NCI-H1105 treated with DMSO at 0.1 percent for 48 hours (cell line): ENCODE measurements at regions not wholly inside any gene's neighbourhood (a gene's known extent, or its start where the extent isn't known, plus 50 kb on each side); places are given as distances from the start of the nearest gene placed in this dataset.

Source experiments
- DNase-seq: peaks from one replicate; lab custom pipeline; 2025; lab: John Stamatoyannopoulos, UW

DNA sequence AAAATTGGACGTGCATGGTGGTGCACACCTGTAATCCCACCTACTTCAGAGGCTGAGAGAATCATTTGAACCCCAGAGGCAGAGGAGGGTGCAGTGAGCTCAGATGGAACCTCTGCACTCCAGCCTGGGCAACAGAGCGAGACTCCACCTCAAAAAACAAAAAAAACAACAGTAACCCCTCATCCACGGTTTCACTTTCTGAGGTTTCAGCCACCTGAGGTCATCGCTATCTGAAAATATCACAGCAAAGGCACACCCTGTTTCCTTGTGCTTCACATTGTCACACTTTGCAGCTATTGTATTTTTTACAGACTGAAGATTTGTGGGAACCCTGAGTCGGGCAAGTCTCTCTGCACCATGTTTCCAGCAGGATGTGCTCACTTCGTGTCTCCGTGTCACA lies 54.1 kb upstream of the FOXQ1 start:
- no peak for DNase-seq

DNA sequence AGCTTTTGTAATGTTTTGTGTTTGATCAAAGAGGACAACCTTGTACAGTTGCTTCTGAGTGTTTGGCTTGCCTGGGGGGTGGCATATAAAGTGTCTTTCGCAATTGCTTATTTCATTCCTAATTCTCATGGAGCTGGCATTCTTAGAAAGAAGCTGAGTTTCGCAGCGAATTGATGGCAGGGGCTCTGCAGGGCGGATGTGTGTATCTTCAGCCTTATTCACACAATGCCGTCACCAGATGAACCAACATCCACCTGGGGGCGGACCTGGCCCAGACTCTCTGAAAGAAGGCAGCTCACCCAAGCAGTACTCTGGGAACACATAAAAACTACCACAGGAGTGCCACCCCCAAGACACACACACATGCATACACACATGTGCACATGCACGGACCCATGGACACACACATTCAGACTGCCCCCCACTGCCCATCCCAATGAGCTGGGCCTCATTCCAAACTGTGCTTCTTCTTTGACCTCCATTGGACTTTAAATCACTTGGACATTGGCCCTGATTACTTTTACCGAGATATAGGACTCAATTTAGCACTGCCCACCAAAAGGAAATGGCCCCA lies 55.4 kb upstream of the FOXQ1 start:
- DNase-seq = no peak

DNA sequence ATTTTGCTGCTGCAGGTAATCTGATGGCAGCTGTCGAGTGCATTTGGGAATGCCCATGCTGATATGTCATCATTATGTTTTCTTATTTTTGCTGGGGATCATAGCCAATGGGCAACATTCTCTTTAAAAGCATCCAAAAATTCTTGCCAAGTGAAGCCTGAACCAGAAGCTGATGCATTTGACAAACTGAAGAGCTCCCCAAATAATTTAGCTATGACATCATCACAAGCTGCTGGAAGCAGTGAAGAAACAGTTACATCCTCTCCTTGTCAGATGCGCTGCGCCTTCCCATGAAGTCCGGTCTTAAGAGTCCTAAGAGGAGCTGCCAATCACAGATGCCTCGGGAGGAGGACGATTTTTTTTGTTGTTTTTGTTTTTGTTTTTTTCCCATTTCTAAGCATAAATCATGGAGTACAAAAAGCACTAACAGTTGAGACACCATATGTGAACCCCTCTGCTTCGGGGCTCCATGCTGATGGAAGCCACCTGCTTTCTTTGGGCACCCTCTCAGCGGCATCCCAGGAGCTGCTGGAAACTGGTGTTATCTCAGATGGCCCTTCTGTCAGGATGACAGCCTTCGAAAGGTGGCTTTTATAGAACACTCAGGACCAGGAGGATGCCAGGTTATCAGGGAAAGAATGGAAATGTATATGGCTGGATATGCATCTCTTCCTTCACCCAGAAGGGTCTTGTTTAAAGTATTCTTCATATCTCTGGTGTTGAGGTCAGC lies 56.1 kb upstream of the FOXQ1 start:
- DNase-seq = no peak

DNA sequence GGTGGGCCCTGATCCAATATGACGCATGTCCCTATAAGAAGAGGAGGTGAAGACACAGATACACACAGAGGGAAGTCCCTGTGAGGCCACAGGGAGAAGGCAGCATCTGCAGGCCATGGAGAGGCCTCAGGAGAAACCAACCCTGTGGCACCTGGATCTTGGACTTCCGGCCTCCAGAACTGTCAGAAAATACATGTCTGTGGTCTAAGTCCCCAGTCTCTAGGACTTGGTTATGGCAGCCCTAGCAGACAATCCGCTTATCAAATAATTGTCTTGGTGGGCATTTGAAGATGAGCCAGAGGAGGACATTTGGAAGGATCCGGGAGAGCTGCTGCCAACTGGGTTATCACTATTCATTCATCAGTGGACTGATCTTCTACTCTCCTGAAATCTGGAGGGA lies 57.6 kb upstream of the FOXQ1 start:
- no peak for DNase-seq

DNA sequence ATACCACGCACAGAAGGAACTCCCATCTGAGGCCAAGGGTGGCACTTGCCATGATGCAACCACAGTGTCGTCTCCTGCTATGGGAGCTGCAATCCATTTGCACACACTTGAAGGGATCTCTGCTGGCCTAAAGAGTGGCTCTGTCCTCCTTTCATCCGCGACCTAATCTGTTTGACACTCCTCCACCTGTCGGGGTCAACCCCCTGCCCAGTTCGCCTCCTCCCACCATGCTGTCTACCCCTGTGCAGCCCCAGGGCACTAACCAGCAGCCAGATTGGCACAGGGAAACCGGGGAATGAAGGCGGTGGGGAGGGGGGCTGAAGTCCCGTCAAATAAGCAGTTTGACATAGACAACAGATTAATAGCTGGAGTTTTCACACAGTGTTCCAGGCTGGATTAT lies 58.1 kb upstream of the FOXQ1 start:
- DNase-seq = no peak

DNA sequence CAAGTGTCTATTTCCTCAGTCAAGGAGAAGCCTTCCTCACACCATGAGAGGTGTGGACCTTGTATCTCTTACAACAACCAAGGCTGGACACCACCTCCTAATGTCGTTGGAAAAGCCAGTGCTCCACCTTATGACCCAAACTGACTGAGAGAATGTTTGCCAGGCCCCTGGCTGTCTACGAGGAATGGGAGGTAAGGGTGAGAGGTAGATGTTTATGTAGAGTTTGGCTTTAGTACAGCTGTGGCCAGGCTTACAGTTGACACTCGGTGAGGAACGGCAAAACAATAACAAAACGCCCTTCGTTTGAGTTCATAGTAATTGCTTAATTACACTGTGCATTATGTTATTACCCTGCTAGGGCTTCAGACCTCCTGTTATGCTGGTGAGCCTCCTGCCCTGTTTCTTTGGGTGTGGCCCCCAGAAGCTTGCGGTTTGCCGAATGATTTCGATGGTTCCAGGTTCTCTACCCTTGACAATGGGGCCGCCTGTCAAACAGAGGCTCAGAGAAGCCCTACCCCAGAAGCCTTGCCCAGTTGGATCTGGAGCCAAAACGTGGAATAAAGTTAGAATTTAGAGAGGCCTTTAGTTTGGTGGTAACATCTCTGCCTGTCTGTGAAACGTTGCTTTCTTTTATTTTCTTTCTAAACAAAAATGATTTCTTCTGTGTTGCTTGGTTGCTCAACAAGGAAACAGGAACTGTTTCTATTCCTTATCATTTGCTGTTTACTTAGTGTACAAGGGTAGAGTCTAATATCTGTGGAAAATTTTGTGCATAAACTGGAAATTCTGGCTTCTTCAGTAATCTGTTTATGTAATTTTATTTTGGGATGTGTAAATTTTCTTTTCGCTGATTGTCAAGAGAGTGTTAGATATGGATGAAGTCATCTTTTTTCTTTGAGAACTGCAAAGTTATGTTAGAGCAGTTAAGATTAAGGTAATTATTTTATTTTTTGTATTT lies 60.4 kb upstream of the FOXQ1 start:
- DNase-seq = peak; percentile 6

DNA sequence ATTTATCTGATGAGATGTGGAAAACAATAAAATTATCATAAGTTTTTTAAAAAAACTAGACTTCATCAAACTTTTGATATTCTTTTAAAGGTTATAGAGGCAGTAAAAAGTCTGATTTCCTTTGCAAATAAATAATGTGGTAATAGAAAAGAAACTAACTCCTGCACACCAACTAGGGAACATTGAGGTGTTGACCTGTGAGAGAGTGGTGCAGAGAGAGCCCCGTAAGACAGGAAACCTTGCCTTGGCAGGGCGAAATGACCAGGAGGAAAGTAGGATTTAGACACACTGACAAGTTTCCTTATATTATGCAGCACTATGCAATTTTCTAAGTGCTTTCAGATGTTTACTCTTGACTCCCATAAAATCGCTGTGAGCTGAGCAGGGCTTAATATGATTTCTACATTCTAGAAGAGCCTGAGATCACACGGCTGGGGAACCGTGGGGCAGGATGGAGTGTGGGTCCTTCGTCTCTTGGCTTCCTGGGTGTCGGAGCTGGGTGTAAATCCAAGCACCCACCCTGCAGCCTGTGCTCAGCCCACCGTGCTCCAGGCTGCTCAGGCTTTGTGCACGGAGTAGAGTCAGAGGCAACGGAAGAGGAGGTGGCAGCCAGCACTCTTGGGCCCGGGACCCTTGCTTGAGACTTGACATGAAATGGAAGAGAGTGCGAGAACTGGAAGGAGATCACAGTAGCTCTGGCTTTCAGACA lies 61.3 kb upstream of the FOXQ1 start:
- DNase-seq = no peak

DNA sequence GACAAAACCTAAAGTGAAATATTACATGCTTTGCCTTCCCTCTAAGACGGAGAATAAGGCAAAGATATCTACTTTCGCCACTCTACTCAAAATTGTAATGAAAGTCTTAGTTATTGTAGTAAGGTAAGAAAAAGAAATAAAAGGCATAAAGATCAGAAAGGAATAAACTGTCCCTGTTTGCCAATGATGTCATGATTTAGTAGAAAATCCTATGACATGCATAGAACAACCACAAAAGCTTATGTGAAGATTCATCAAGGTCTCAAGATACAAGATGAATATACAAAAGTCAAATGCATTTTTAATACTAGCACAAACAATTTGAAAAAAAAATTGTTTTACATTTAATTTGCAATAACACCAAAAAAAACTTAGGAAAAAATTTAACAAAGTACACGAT lies 64.0 kb upstream of the FOXQ1 start:
- DNase-seq = no peak

DNA sequence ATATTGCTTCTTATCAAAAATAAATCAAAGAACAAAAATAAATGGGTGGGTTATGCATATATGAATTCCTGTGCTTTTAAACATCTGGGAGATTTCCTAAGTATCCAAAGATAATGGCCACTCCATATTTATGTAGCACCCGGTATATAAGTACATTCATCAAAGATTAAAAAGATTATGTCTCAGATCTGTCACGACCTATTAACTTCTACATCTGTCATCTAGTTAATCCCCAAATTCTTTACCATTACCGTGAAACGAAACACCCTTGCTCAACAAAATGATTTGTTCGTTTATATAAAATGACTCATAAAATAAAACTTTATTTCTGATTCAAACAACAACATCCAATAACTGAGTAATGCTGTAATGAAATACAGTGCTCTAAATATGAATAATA lies 64.8 kb upstream of the FOXQ1 start:
- no peak for DNase-seq

DNA sequence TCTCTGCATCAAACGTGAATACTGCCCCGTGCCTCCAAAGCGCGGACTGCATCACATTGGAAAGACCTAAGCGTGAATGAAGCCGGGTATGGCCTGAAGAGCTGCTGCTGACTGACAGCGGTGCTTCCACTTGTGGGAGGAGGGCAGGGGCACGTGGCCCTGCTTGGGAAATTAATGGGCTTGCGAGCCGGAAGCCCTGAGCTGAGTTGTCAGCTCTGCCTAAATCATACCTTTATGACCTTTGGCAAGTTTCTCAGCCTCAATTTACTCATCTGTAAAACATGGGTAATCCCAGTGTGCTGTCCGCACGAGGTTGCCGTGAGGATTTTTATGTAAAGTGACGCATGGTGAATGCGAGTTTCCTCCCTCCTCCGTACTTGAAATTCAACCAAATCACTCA lies 67.0 kb upstream of the FOXQ1 start:
- DNase-seq = peak; percentile 14

DNA sequence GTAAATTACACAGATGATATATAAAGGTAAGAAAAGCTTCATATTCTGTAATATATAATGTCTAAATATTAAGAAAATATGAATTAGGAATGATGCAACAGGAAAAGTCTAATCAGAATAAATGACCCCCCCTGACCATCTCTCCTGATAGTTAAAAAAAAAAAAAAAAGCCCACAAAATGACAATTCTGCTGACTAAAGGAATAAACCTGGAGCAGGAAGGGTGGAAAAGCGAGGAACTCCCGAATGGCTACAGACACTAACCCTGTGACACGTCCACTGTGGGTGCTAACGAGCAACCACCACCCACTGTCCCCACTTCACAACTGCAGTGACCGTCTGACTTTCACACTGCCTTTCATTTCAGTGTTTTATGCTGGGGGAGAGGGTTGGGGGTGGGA lies 67.6 kb upstream of the FOXQ1 start:
- no peak for DNase-seq

DNA sequence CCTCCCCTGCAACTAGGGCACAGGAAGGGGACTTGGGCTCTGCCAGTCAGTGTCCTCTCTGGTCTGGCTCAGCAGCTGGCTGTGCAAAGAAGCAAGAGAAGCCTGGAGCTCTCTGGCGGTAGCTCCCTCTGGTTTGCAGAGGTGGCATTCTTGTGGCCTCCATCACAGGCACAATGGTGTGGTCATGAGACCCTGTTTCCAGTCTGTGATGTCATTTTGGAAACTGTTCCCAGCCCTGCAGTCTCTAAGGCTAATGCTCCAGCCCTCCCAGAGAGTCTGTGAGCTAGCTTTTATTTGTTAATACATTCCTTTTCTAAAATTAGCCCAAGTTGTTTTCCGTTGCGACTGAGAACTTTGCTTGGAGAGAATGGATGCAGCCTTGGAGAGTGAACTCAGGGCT lies 69.5 kb upstream of the FOXQ1 start:
- DNase-seq = no peak

DNA sequence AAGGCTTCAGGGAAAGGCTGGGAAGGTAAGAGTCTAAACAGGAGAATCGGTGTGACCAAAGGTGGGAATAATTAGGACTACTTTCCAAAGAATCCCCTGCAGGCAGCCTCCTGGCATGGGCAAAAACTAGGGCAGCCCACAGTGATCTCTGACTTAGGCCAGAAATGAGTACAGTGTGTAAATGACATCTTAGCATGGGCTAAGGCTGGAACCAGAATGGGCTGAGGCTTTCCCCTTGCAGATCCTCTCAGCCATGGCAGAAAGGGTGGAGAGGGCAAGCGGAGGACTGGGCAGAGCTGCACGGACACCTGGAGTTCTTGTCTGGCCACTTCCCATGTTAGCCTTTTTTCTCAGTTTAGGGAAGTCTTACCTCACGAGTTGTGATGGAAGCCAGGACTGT lies 69.9 kb upstream of the FOXQ1 start:
- DNase-seq = no peak

DNA sequence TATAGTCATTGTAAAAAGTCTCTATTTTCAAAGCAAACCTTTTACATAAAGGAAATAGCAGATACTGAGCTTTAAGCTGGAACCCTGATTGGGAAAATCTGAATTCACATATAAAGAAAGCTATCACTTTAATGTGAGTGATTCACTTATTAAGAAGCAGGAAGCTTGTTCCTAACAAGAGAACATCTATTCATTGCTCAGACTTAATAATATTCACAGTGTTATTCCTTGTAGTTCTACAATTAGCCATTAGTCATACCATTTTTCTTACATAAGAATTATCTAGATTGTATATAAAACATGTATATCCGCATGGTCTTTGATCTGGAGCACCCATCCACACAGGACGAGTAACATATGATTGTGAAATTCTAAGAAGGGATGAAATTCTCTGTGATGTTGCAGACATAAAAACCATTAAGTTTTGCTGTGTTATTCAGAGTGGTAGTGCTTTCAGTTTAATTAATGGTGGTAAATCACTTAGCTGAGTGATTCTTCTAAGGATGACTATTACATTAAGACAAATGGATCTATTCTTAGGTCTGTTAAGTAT lies 71.1 kb upstream of the FOXQ1 start:
- no peak for DNase-seq

DNA sequence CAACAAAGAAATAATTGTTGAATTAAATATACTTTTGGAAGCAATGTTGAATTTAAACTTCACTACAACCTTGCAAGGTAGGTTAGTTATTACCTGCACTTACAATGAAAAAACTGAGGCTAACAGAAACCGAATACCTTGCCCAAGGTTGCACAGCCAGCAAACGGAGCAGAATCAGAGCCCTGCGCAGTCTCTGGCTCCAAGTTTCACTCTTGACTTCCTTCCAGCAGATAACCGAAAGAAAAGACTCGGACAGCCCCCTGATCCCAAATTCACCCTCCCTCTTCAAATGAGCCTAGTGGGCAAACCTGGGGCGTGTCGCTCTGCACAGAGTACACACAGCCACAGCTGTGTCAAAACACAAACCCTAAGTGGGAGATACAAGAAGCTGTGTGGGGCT lies 72.1 kb upstream of the FOXQ1 start:
- DNase-seq = no peak

DNA sequence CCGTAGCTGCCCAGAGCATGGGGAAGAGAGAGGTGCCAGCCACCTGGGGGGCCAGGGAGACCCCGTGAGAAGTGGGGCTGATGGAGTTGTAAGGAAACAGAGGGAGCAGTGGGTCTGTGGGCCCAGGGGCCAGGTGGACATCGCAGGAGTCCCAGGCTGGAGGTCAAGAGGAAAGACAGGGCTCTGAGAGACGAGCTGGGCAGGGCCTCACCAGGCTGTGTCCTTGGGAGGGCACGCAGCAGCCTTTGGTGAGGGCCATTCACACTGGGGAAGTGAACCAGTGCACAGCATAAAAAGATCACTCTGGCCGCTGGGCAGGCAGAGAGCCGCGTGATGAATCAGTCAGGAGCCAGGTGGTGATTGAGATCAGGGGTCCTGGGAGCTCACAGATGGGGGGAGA lies 73.9 kb upstream of the FOXQ1 start:
- no peak for DNase-seq

DNA sequence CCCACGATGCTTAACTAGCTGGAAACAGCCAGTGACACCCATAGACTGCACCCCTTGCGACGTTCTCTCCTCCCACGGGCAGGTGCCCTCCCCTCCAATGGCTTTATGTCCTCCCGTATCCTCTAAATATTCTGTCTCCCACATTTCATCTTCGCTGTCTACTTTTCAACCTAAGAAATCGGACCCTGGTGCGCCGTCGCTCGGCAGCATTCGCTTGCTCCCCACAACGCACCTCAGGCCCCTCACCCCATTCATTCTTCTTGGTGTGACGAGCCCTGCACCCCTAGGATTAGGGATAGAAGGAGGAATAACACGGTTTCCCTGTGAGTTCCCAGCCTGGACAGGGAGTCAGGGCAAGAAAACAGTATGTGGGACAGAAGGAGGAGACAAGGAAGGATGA lies 74.3 kb upstream of the FOXQ1 start:
- no peak for DNase-seq

DNA sequence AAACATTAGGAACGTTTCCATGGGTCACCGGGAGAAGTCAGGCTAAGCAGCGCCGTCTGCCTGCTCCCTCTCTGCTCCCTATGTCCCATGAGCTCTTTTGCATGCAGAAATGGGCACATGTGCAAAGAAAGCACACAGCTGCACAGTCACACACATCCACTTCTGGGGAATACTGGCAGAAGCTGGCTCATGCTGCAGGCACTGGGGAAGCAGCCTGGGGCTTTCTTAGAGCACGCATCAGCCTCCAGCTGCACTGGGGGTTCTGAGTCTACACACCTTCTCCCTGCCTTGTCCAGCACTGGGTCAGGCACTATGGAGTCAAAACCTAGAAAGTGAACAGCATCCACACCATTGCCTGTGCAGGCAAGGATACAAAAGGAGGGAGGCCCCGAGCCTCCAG lies 76.1 kb upstream of the FOXQ1 start:
- DNase-seq = no peak

DNA sequence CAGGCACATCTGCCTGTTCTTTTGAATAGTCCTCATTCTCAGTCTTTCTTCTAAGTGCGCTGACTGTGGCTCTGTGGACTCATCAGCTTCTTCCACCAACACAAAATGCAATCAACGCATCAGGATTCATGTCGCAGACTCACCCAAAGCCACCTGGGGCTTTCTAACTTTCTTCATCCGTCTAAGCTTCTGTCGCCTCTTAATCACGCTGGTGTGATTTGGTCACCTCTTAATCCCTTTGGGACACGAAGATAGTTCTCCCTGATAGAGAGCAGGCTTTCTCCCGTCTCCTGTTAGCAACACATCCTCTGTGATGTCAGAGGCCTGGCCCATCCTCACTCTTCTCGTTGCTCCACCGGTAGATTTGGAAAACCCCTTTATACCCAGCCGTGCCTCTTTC lies 78.0 kb upstream of the FOXQ1 start:
- DNase-seq = no peak

DNA sequence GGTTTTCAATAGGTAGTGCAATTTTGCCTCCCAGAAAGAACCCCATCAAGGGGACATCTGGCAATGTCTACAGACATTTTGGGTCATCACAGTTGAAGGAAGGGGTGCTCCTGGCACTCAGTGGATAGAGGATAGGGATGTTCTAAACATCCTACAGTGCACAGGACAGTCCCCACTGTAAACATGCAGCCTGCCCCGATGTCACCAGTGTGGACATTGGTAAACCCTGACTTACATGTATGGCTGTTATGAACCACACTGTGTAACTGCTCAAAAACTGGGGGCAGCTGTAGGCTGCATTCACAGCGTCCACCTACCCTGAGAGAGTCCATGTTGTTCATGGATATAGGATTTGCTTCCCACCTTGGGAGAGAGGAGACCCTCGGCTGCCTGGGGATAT lies 79.3 kb upstream of the FOXQ1 start:
- DNase-seq = no peak

DNA sequence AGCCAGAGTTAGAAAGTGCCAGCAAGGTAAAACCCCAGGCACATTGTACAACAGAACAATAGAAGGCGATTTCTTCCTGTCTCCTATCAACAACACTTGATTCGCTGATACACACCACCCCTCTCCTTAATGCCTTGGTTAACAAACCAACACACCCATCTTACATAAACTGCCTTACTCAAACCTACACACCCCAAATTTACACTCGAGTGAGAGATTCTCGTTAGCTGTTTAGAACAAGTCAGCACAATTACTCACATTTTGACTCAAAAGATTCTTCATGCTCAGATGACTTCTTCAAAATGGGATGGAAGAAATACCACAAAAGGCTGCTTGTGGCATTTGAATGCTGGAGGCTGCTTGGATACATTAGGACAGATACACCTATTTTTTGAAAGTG lies 80.0 kb upstream of the FOXQ1 start:
- no peak for DNase-seq
